ENCODE measurements at regions not wholly inside any gene's neighbourhood (a gene's known extent, or its start where the extent isn't known, plus 50 kb on each side); places are given as distances from the start of the nearest gene placed in this dataset.

- Histone ChIP-seq H3K4me3 (ENCODE audit: low read depth, low read length, poor library complexity, severe bottlenecking) (no peak overlapping the region), H3K27ac (ENCODE audit: low read depth, low read length, poor library complexity, severe bottlenecking) (no peak overlapping the region), H3K9me3 (ENCODE audit: low read length) (no peaks in the 10 kb centered on the region), H3K79me2 (ENCODE audit: insufficient read depth, low read depth, low read length) (no peaks in the 10 kb centered on the region), H4K20me1 (ENCODE audit: insufficient read depth, low read length) (no peaks in the 10 kb centered on the region), H2AFZ (ENCODE audit: low read length) (no peak overlapping the region), H3K4me1 (ENCODE audit: insufficient read depth, low read length, poor library complexity, severe bottlenecking) (no peaks in the 10 kb centered on the region), H3K9me2 (ENCODE audit: insufficient read depth, low read length) (no peaks in the 10 kb centered on the region), H3K36me3 (ENCODE audit: insufficient read depth, low read length) (no peaks in the 10 kb centered on the region), H3K4me2 (ENCODE audit: low read length) (no peak overlapping the region)
- CTCF ChIA-PET (ENCODE audit: unreplicated experiment) = interaction anchor here (1.1 kb wide), 1 partner anchor 10 kb away, joined by 3 read pairs; no protein-coding TSS in a partner anchor
- intact Hi-C loops (cut with micrococcal nuclease; ENCODE audit: unreplicated experiment) = no loop called here
- POLR2A ChIA-PET = interaction anchor here (0.5 to 1.3 kb wide), 3 partner anchors 11 to 123 kb away, joined by 3 to 4 read pairs (median 3); no protein-coding TSS in a partner anchor
- no TSS peak for BruUV-seq (replicated peaks)
- no peak for DNase-seq (ENCODE audit: low spot score)
- no peak for TF ChIP-seq EZH2phosphoT487 (IDR thresholded peaks at IDR 0.05; ENCODE audit: borderline replicate concordance, low read depth, low read length)
- no peak for TF ChIP-seq CTCF (conservative IDR thresholded peaks at IDR 0.05; ENCODE audit: low read length)
These were observed 253.7 kb upstream of the THBS1 start for GRCh38 chr15:39327005-39327730.

- no peak overlapping the region for H3K27ac ChIP-seq (ENCODE audit: low read depth, low read length, poor library complexity, severe bottlenecking)
- H2AFZ ChIP-seq (ENCODE audit: low read length) = no peak overlapping the region
- BruUV-seq (replicated peaks) = no TSS peak
- H3K4me1 ChIP-seq (ENCODE audit: insufficient read depth, low read length, poor library complexity, severe bottlenecking) = no peaks in the 10 kb centered on the region
- no peaks in the 10 kb centered on the region for H4K20me1 ChIP-seq (ENCODE audit: insufficient read depth, low read length)
- CTCF ChIA-PET (ENCODE audit: unreplicated experiment) = no interaction called here
- POLR2A ChIA-PET = interaction anchor here (0.6 kb wide), 1 partner anchor 125 kb away, joined by 3 read pairs; no protein-coding TSS in a partner anchor
- H3K4me2 ChIP-seq (ENCODE audit: low read length) = no peak overlapping the region
- no peak for TF ChIP-seq CTCF (conservative IDR thresholded peaks at IDR 0.05; ENCODE audit: low read length)
- TF ChIP-seq EZH2phosphoT487 (IDR thresholded peaks at IDR 0.05; ENCODE audit: borderline replicate concordance, low read depth, low read length) = no peak
- no peak overlapping the region for H3K4me3 ChIP-seq (ENCODE audit: low read depth, low read length, poor library complexity, severe bottlenecking)
- H3K79me2 ChIP-seq (ENCODE audit: insufficient read depth, low read depth, low read length) = no peaks in the 10 kb centered on the region
- no peaks in the 10 kb centered on the region for H3K36me3 ChIP-seq (ENCODE audit: insufficient read depth, low read length)
- no peaks in the 10 kb centered on the region for H3K9me3 ChIP-seq (ENCODE audit: low read length)
- intact Hi-C loops (cut with micrococcal nuclease; ENCODE audit: unreplicated experiment) = no loop called here
- no peak for DNase-seq (ENCODE audit: low spot score)
- H3K9me2 ChIP-seq (ENCODE audit: insufficient read depth, low read length) = no peaks in the 10 kb centered on the region
These were observed 250.8 kb upstream of the THBS1 start for GRCh38 chr15:39330061-39330460.

GRCh38 chr15:39331584-39331983, 249.3 kb upstream of the THBS1 start:
- no TSS peak for BruUV-seq (replicated peaks)
- TF ChIP-seq CTCF (conservative IDR thresholded peaks at IDR 0.05; ENCODE audit: low read length) (no peak), EZH2phosphoT487 (IDR thresholded peaks at IDR 0.05; ENCODE audit: borderline replicate concordance, low read depth, low read length) (no peak)
- H3K4me2 ChIP-seq (ENCODE audit: low read length) = no peak overlapping the region
- H3K9me2 ChIP-seq (ENCODE audit: insufficient read depth, low read length) = no peaks in the 10 kb centered on the region
- ChIA-PET CTCF (ENCODE audit: unreplicated experiment) (no interaction called here), POLR2A (no interaction called here)
- H3K4me3 ChIP-seq (ENCODE audit: low read depth, low read length, poor library complexity, severe bottlenecking) = no peak overlapping the region
- intact Hi-C loops (cut with micrococcal nuclease; ENCODE audit: unreplicated experiment) = no loop called here
- no peaks in the 10 kb centered on the region for H3K4me1 ChIP-seq (ENCODE audit: insufficient read depth, low read length, poor library complexity, severe bottlenecking)
- H3K79me2 ChIP-seq (ENCODE audit: insufficient read depth, low read depth, low read length) = no peaks in the 10 kb centered on the region
- no peak overlapping the region for H2AFZ ChIP-seq (ENCODE audit: low read length)
- DNase-seq (ENCODE audit: low spot score) = no peak
- no peaks in the 10 kb centered on the region for H3K9me3 ChIP-seq (ENCODE audit: low read length)
- no peaks in the 10 kb centered on the region for H3K36me3 ChIP-seq (ENCODE audit: insufficient read depth, low read length)
- H3K27ac ChIP-seq (ENCODE audit: low read depth, low read length, poor library complexity, severe bottlenecking) = no peak overlapping the region
- no peaks in the 10 kb centered on the region for H4K20me1 ChIP-seq (ENCODE audit: insufficient read depth, low read length)

Data from OCI-LY7 (cell line).